K562 (cell line): ENCODE measurements at regions not wholly inside any gene's neighbourhood (a gene's known extent, or its start where the extent isn't known, plus 50 kb on each side); places are given as distances from the start of the nearest gene placed in this dataset.

Source experiments
- CBX3 ChIP-seq, 2 experiments: IDR thresholded peaks; 1 replicate in 1 of 2; 2 replicates in 1 of 2; pipeline ENCODE4 v1.6.1; 2012; ENCODE audit warnings: inconsistent platforms in 2 of 2, low read length in 2 of 2, borderline replicate concordance in 1 of 2, control low read depth in 1 of 2
- CC2D1A ChIP-seq: fragments of 450-650 bp; IDR thresholded peaks from 2 replicates; pipeline ENCODE4 v1.6.1; 2017; ENCODE audit warnings: mild to moderate bottlenecking
- IRF2 ChIP-seq: sonication (generic); formaldehyde crosslinking; IDR thresholded peaks from 2 replicates; pipeline ENCODE4 v1.8.1; 2022; ENCODE audit warnings: mild to moderate bottlenecking, missing genetic modification reagents
- JUN ChIP-seq, 2 experiments: sonication (generic) in 1 of 2; formaldehyde crosslinking in 1 of 2; IDR thresholded peaks; 2 replicates each; pipeline versions ENCODE4 v1.6.1 to v1.8.0; 2012 to 2022; ENCODE audit warnings: borderline replicate concordance in 2 of 2, mild to moderate bottlenecking in 2 of 2, improper control_type of control experiment in 1 of 2, low read depth in 1 of 2, low read length in 1 of 2, missing genetic modification reagents in 1 of 2
- NELFE ChIP-seq: IDR thresholded peaks from 2 replicates; pipeline ENCODE4 v1.6.1; 2011; ENCODE audit warnings: mild to moderate bottlenecking; ENCODE audit not compliant: insufficient read depth, insufficient read length
- PHF21A ChIP-seq: fragments of 450-650 bp; IDR thresholded peaks from 2 replicates; pipeline ENCODE4 v1.6.1; 2017; ENCODE audit warnings: low read depth, borderline replicate concordance
- TF ChIP-seq, protein P1 (sequence below): fragments of 150-350 bp; IDR thresholded peaks from 2 replicates; pipeline ENCODE4 v1.6.1; 2014; ENCODE audit warnings: low read depth, mild to moderate bottlenecking, low read length, borderline replicate concordance
- TF ChIP-seq, protein P2 (sequence below), 3 experiments: fragments of 200-800 bp in 1 of 3; sonication (Bioruptor generic) in 1 of 3; sonication (generic) in 1 of 3; formaldehyde crosslinking in 1 of 3; IDR thresholded peaks; 2 replicates each; pipeline versions ENCODE4 v1.6.1 to v1.8.0; 2016 to 2022; ENCODE audit warnings: mild to moderate bottlenecking in 2 of 3, missing compliant biosample characterization in 2 of 3, missing genetic modification characterization in 2 of 3, missing genetic modification reagents in 1 of 3
- TF ChIP-seq, protein P3 (sequence below): sonication (generic); formaldehyde crosslinking; IDR thresholded peaks from 2 replicates; pipeline ENCODE4 v1.4.0; 2020; ENCODE audit warnings: mild to moderate bottlenecking, missing genetic modification reagents
- TF ChIP-seq, protein P4 (sequence below): sonication (generic); formaldehyde crosslinking; IDR thresholded peaks from 2 replicates; pipeline ENCODE4 v1.8.0; 2022; ENCODE audit warnings: mild to moderate bottlenecking, missing genetic modification reagents
- TF ChIP-seq, protein P5 (sequence below): sonication (generic); formaldehyde crosslinking; IDR thresholded peaks from 2 replicates; pipeline ENCODE4 v1.8.1; 2023; ENCODE audit warnings: mild to moderate bottlenecking, missing genetic modification reagents, moderate library complexity
- TF ChIP-seq, protein P6 (sequence below): IDR thresholded peaks from 3 replicates; pipeline ENCODE4 v1.6.1; 2011; ENCODE audit warnings: borderline replicate concordance, mild to moderate bottlenecking, moderate library complexity; ENCODE audit not compliant: insufficient read length; ENCODE audit errors: extremely low read depth
- TF ChIP-seq, protein P7 (sequence below): fragments of 450-650 bp; formaldehyde crosslinking; IDR thresholded peaks from 2 replicates; pipeline ENCODE4 v1.4.0; 2022; ENCODE audit warnings: mild to moderate bottlenecking, moderate library complexity

DNA sequence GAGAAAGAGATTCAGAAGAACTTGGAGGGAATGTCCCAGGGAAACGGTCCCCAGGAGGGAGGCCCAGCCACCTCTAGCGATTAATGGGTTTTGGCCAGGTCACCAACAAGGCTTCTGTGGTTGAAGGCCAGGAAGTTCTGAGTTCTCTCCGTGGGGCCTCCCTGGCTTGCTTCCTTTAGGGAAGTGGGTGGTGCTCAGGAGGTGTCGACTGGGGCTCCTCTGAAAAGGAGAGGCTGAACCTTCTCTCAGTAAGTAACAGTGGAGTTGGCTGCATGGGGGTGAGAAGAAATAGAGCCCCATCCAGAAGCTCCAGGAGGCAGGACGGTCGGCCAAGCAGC is 77.1 kb upstream of the GSE1 start (continued):
- TF ChIP-seq, protein P1, sequence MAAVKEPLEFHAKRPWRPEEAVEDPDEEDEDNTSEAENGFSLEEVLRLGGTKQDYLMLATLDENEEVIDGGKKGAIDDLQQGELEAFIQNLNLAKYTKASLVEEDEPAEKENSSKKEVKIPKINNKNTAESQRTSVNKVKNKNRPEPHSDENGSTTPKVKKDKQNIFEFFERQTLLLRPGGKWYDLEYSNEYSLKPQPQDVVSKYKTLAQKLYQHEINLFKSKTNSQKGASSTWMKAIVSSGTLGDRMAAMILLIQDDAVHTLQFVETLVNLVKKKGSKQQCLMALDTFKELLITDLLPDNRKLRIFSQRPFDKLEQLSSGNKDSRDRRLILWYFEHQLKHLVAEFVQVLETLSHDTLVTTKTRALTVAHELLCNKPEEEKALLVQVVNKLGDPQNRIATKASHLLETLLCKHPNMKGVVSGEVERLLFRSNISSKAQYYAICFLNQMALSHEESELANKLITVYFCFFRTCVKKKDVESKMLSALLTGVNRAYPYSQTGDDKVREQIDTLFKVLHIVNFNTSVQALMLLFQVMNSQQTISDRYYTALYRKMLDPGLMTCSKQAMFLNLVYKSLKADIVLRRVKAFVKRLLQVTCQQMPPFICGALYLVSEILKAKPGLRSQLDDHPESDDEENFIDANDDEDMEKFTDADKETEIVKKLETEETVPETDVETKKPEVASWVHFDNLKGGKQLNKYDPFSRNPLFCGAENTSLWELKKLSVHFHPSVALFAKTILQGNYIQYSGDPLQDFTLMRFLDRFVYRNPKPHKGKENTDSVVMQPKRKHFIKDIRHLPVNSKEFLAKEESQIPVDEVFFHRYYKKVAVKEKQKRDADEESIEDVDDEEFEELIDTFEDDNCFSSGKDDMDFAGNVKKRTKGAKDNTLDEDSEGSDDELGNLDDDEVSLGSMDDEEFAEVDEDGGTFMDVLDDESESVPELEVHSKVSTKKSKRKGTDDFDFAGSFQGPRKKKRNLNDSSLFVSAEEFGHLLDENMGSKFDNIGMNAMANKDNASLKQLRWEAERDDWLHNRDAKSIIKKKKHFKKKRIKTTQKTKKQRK, result no peak
- TF ChIP-seq NELFE, result no peak
- TF ChIP-seq, protein P2, sequence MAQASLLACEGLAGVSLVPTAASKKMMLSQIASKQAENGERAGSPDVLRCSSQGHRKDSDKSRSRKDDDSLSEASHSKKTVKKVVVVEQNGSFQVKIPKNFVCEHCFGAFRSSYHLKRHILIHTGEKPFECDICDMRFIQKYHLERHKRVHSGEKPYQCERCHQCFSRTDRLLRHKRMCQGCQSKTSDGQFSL (CRISPR knock-in tag; IDR thresholded peaks at IDR 0.05), result no peak; the same call in 1 of the 2 replicates
- TF ChIP-seq, protein P2 (tag; IDR thresholded peaks at IDR 0.05), result 0 out of 4 replicates have a peak, but pooled peaks of 1 of the 2 experiments have one; percentile 49
- TF ChIP-seq CC2D1A, result no peak
- no peak for TF ChIP-seq PHF21A
- no peak for TF ChIP-seq IRF2 (CRISPR knock-in tag)
- TF ChIP-seq, protein P3, sequence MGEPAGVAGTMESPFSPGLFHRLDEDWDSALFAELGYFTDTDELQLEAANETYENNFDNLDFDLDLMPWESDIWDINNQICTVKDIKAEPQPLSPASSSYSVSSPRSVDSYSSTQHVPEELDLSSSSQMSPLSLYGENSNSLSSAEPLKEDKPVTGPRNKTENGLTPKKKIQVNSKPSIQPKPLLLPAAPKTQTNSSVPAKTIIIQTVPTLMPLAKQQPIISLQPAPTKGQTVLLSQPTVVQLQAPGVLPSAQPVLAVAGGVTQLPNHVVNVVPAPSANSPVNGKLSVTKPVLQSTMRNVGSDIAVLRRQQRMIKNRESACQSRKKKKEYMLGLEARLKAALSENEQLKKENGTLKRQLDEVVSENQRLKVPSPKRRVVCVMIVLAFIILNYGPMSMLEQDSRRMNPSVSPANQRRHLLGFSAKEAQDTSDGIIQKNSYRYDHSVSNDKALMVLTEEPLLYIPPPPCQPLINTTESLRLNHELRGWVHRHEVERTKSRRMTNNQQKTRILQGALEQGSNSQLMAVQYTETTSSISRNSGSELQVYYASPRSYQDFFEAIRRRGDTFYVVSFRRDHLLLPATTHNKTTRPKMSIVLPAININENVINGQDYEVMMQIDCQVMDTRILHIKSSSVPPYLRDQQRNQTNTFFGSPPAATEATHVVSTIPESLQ (CRISPR knock-in tag), result 0 out of 2 replicates have a peak, but pooled peaks have one; percentile 33
- TF ChIP-seq, protein P4, sequence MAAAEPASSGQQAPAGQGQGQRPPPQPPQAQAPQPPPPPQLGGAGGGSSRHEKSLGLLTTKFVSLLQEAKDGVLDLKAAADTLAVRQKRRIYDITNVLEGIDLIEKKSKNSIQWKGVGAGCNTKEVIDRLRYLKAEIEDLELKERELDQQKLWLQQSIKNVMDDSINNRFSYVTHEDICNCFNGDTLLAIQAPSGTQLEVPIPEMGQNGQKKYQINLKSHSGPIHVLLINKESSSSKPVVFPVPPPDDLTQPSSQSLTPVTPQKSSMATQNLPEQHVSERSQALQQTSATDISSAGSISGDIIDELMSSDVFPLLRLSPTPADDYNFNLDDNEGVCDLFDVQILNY (CRISPR knock-in tag), result no peak
- TF ChIP-seq, protein P5, sequence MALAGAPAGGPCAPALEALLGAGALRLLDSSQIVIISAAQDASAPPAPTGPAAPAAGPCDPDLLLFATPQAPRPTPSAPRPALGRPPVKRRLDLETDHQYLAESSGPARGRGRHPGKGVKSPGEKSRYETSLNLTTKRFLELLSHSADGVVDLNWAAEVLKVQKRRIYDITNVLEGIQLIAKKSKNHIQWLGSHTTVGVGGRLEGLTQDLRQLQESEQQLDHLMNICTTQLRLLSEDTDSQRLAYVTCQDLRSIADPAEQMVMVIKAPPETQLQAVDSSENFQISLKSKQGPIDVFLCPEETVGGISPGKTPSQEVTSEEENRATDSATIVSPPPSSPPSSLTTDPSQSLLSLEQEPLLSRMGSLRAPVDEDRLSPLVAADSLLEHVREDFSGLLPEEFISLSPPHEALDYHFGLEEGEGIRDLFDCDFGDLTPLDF (CRISPR knock-in tag), result no peak
- TF ChIP-seq, protein P6, sequence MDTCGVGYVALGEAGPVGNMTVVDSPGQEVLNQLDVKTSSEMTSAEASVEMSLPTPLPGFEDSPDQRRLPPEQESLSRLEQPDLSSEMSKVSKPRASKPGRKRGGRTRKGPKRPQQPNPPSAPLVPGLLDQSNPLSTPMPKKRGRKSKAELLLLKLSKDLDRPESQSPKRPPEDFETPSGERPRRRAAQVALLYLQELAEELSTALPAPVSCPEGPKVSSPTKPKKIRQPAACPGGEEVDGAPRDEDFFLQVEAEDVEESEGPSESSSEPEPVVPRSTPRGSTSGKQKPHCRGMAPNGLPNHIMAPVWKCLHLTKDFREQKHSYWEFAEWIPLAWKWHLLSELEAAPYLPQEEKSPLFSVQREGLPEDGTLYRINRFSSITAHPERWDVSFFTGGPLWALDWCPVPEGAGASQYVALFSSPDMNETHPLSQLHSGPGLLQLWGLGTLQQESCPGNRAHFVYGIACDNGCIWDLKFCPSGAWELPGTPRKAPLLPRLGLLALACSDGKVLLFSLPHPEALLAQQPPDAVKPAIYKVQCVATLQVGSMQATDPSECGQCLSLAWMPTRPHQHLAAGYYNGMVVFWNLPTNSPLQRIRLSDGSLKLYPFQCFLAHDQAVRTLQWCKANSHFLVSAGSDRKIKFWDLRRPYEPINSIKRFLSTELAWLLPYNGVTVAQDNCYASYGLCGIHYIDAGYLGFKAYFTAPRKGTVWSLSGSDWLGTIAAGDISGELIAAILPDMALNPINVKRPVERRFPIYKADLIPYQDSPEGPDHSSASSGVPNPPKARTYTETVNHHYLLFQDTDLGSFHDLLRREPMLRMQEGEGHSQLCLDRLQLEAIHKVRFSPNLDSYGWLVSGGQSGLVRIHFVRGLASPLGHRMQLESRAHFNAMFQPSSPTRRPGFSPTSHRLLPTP, result no peak
- no peak for TF ChIP-seq CBX3 (IDR thresholded peaks at IDR 0.05; ENCODE audit: borderline replicate concordance in 1 of 2, low read length in 2 of 2)
- no peak for TF ChIP-seq JUN (IDR thresholded peaks at IDR 0.05; ENCODE audit: borderline replicate concordance, low read depth, low read length)
- TF ChIP-seq JUN (CRISPR knock-in tag; IDR thresholded peaks at IDR 0.05; ENCODE audit: borderline replicate concordance), result no peak
- TF ChIP-seq, protein P7, sequence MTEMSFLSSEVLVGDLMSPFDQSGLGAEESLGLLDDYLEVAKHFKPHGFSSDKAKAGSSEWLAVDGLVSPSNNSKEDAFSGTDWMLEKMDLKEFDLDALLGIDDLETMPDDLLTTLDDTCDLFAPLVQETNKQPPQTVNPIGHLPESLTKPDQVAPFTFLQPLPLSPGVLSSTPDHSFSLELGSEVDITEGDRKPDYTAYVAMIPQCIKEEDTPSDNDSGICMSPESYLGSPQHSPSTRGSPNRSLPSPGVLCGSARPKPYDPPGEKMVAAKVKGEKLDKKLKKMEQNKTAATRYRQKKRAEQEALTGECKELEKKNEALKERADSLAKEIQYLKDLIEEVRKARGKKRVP (CRISPR knock-in tag), result no peak
